Stomach (tissue), 4 donors: ENCODE measurements at regions not wholly inside any gene's neighbourhood (a gene's known extent, or its start where the extent isn't known, plus 50 kb on each side); places are given as distances from the start of the nearest gene placed in this dataset.

Experiments used
- EP300 ChIP-seq: sonication (generic); formaldehyde crosslinking; IDR thresholded peaks from one replicate; pipeline ENCODE4 v1.6.1; 2017; ENCODE audit warnings: antibody characterized with exemption
- POLR2A ChIP-seq, 4 donors: fragments of 450-650 bp; IDR thresholded peaks; one replicate each; pipeline ENCODE4 v1.6.1; 2016; ENCODE audit warnings: antibody characterized with exemption in 4 of 4, control low read depth in 2 of 4, mild to moderate bottlenecking in 1 of 4, moderate library complexity in 1 of 4
- POLR2AphosphoS5 ChIP-seq, 3 donors: sonication (generic); formaldehyde crosslinking; IDR thresholded peaks; one replicate each; pipeline ENCODE4 v1.6.1; 2016; ENCODE audit warnings: antibody characterized with exemption in 3 of 3
- TF ChIP-seq, protein P1 (sequence below), 7 experiments: fragments of 450-650 bp in 4 of 7; fragments of 200-600 bp in 3 of 7; sonication (generic) in 3 of 7; IDR thresholded peaks; one replicate each; pipeline ENCODE4 v1.5.1; 2016 to 2019; ENCODE audit warnings: antibody characterized with exemption in 7 of 7, control low read depth in 2 of 7, mild to moderate bottlenecking in 1 of 7

DNA sequence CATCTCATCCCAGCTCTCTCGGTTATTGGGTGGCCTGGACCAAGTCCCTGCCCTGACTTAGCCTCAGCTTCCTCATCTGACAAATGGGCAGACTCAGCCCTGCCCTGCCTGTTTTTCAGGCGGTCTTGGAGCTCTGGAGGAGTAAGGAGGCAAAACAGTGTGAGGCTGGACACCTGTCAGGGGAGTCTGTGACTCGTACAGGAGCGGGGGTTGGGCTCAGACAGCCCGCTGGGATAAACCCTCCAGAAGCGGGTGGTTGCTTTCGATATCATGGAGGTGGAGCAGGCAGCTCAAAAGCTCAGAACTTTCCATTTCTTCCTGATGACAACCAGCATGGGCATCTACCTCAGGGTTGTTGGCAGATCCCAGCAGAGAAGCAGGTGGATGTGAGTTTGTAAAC lies 72.9 kb upstream of the GGTA1 start:
- TF ChIP-seq, protein P1, sequence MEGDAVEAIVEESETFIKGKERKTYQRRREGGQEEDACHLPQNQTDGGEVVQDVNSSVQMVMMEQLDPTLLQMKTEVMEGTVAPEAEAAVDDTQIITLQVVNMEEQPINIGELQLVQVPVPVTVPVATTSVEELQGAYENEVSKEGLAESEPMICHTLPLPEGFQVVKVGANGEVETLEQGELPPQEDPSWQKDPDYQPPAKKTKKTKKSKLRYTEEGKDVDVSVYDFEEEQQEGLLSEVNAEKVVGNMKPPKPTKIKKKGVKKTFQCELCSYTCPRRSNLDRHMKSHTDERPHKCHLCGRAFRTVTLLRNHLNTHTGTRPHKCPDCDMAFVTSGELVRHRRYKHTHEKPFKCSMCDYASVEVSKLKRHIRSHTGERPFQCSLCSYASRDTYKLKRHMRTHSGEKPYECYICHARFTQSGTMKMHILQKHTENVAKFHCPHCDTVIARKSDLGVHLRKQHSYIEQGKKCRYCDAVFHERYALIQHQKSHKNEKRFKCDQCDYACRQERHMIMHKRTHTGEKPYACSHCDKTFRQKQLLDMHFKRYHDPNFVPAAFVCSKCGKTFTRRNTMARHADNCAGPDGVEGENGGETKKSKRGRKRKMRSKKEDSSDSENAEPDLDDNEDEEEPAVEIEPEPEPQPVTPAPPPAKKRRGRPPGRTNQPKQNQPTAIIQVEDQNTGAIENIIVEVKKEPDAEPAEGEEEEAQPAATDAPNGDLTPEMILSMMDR (IDR thresholded peaks at IDR 0.05) = no peak
- TF ChIP-seq EP300 (no peak), POLR2A (IDR thresholded peaks at IDR 0.05) (no peak), POLR2AphosphoS5 (IDR thresholded peaks at IDR 0.05) (no peak)
